ENCODE measurements at regions not wholly inside any gene's neighbourhood (a gene's known extent, or its start where the extent isn't known, plus 50 kb on each side); places are given as distances from the start of the nearest gene placed in this dataset.

- TF ChIP-seq CTCF (IDR thresholded peaks at IDR 0.05) (no peak), POLR2A (IDR thresholded peaks at IDR 0.05) (no peak)
Measured at GRCh38 chr1:184300446-184300845, 86.4 kb upstream of the C1orf21 start.

Data from right lobe of liver (tissue), 4 donors.